SK-N-SH (cell line): ENCODE measurements at regions not wholly inside any gene's neighbourhood (a gene's known extent, or its start where the extent isn't known, plus 50 kb on each side); places are given as distances from the start of the nearest gene placed in this dataset.

Source experiments
- CTCF ChIP-seq: fragments of 200-600 bp; sonication (generic); IDR thresholded peaks from 2 replicates; pipeline ENCODE4 v1.6.1; 2017; ENCODE audit warnings: antibody characterized with exemption, mild to moderate bottlenecking, moderate library complexity
- EZH2phosphoT487 ChIP-seq: fragments of 200-600 bp; sonication (generic); IDR thresholded peaks from 2 replicates; pipeline ENCODE4 v1.6.1; 2017; ENCODE audit warnings: low read depth, mixed run types, mild to moderate bottlenecking, antibody characterized with exemption, moderate library complexity, borderline replicate concordance
- GABPA ChIP-seq: IDR thresholded peaks from 2 replicates; pipeline ENCODE4 v1.4.0; 2012; ENCODE audit warnings: low read depth, mild to moderate bottlenecking
- JUND ChIP-seq: IDR thresholded peaks from 2 replicates; pipeline ENCODE4 v1.4.0; 2012
- NRF1 ChIP-seq: IDR thresholded peaks from 2 replicates; pipeline ENCODE4 v1.6.1; 2012; ENCODE audit warnings: low read depth, mild to moderate bottlenecking, low read length
- POLR2AphosphoS5 ChIP-seq: IDR thresholded peaks from 2 replicates; pipeline ENCODE4 v1.6.1; 2012; ENCODE audit warnings: low read depth, low read length
- RAD21 ChIP-seq: IDR thresholded peaks from 2 replicates; pipeline ENCODE4 v1.6.1; 2012; ENCODE audit warnings: mild to moderate bottlenecking, low read length
- RFX5 ChIP-seq: IDR thresholded peaks from 2 replicates; pipeline ENCODE4 v1.6.1; 2012; ENCODE audit warnings: mild to moderate bottlenecking, improper control_type of control experiment, low read length
- SIN3A ChIP-seq: IDR thresholded peaks from 2 replicates; pipeline ENCODE4 v1.6.1; 2012; ENCODE audit warnings: low read depth, mild to moderate bottlenecking, low read length, moderate library complexity, borderline replicate concordance
- YY1 ChIP-seq: IDR thresholded peaks from 2 replicates; pipeline ENCODE4 v1.4.0; 2012; ENCODE audit warnings: low read depth, mild to moderate bottlenecking
- TF ChIP-seq, protein P1 (sequence below): IDR thresholded peaks from 2 replicates; pipeline ENCODE4 v1.4.0; 2012; ENCODE audit warnings: low read depth

GRCh38 chr20:54940522-54940921, 465.1 kb downstream of the DOK5 start:
- no peak for TF ChIP-seq YY1
- TF ChIP-seq GABPA, result no peak
- no peak for TF ChIP-seq JUND
- no peak for TF ChIP-seq EZH2phosphoT487
- TF ChIP-seq CTCF, result no peak
- TF ChIP-seq, protein P1, sequence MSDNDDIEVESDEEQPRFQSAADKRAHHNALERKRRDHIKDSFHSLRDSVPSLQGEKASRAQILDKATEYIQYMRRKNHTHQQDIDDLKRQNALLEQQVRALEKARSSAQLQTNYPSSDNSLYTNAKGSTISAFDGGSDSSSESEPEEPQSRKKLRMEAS, result no peak
- no peak for TF ChIP-seq POLR2AphosphoS5
- no peak for TF ChIP-seq SIN3A
- no peak for TF ChIP-seq RFX5
- TF ChIP-seq RAD21, result no peak
- TF ChIP-seq NRF1, result no peak
